Vagina (tissue), 2 donors: ENCODE measurements at regions not wholly inside any gene's neighbourhood (a gene's known extent, or its start where the extent isn't known, plus 50 kb on each side); places are given as distances from the start of the nearest gene placed in this dataset.

ENCODE experiments used
- POLR2A ChIP-seq, 2 donors: fragments of 450-650 bp; IDR thresholded peaks; one replicate each; pipeline ENCODE4 v1.6.1; 2017; ENCODE audit warnings: antibody characterized with exemption in 2 of 2, mild to moderate bottlenecking in 2 of 2, moderate library complexity in 2 of 2
- POLR2AphosphoS5 ChIP-seq, 2 donors: sonication (generic); formaldehyde crosslinking; IDR thresholded peaks; one replicate each; pipeline ENCODE4 v1.9.0; 2017; ENCODE audit warnings: antibody characterized with exemption in 2 of 2, mild to moderate bottlenecking in 2 of 2, low read depth in 1 of 2; ENCODE audit not compliant: insufficient read depth in 1 of 2

GRCh38 chr17:74006371-74006770 lies 197.1 kb upstream of the RPL38 start:
- TF ChIP-seq POLR2A (IDR thresholded peaks at IDR 0.05) (no peak), POLR2AphosphoS5 (IDR thresholded peaks at IDR 0.05; ENCODE audit: insufficient read depth in 1 of 2, low read depth in 1 of 2) (no peak)
